ENCODE measurements at regions not wholly inside any gene's neighbourhood (a gene's known extent, or its start where the extent isn't known, plus 50 kb on each side); places are given as distances from the start of the nearest gene placed in this dataset.

DNA sequence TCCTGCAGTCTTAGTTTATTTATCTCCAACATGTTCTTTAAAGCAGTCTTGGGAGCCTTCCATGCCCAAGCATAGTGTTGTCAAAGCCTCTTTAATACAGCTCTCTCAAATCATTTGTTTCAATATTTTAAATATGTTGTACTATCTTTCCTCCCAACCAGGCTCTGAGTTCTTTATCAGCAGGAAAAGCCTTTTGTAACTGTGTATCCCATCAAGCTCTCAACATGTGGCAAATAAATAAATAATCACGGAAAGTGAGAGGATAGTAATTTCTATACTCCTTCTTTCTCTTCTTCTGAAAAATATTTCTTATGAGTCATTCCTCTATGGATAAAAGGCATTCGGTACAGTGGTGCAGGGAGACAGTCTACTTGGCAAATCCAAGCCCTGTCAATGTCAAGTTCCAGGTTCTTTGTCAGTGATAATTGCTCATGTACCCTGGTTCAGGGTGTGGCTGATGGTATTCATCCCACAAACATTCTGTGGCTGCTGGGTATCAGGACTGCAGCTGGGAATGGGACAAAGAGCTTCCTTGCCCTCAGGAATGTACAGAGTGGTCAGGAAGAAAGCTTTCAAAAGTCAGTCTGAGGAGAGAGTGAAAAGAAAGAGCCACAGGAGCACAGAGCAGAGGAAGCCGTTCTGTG is 384.3 kb downstream of the EFNB2 start:
- Mint-ChIP-seq H3K27ac (no peak overlapping the region), H3K27me3 (peaks cover 3% of the 10 kb centered on the region), H3K4me1 (ENCODE audit: low read depth) (no peaks in the 10 kb centered on the region), H3K9me3 (ENCODE audit: low read depth) (no peaks in the 10 kb centered on the region), H3K4me3 (no peak overlapping the region), H3K36me3 (no peaks in the 10 kb centered on the region)

GRCh38 chr13:106145997-106146864 is 389.2 kb downstream of the EFNB2 start:
- Mint-ChIP-seq H3K36me3 (no peaks in the 10 kb centered on the region), H3K4me3 (no peak overlapping the region)

GRCh38 chr13:106145070-106145469 is 390.4 kb downstream of the EFNB2 start:
- Mint-ChIP-seq H3K4me1 (ENCODE audit: low read depth) (no peaks in the 10 kb centered on the region), H3K36me3 (no peaks in the 10 kb centered on the region), H3K4me3 (no peak overlapping the region), H3K9me3 (ENCODE audit: low read depth) (no peaks in the 10 kb centered on the region), H3K27me3 (peaks cover 3% of the 10 kb centered on the region), H3K27ac (no peak overlapping the region)

More at GRCh38 chr13:106145997-106146864, 389.2 kb downstream of the EFNB2 start:
- H3K27ac Mint-ChIP-seq: no peak overlapping the region
- H3K27me3 Mint-ChIP-seq: peaks cover 3% of the 10 kb centered on the region
- no peaks in the 10 kb centered on the region for H3K4me1 Mint-ChIP-seq (ENCODE audit: low read depth)
- no peaks in the 10 kb centered on the region for H3K9me3 Mint-ChIP-seq (ENCODE audit: low read depth)

DNA sequence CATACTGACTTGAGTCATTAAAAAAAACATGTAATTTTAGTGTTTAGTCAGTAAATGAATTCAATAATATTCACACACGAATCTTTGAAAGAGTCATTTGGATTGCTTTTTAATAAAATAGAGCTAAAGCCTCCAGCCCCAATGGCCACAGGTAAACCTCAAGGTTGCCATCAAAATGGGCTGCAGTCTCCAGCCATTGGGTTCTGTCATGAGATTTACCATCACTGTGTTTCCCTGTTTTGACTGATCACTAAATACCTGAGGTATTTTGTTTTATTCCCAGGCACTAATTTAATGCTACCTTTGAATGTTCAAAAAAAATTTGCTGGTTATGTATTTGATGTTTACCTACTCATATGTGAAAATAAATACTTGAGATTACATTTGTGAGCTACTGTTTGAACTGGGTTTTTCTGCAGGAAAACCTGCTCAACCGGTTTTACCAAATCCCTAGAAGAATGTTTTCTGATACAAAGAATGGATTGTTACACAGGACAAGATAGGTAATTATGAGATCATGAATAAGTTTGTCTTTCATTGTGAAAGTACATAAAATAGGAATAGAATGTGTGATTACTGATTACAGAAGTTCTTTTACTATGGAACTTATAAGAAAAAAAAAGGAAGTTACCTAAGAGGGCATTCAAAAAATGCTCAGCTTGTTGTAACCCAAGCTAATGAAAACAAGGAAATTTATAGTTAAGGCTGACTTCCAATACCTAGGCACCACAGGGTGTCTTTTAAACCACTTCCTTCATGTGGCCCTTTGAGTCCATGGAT is 391.3 kb downstream of the EFNB2 start:
- no peaks in the 10 kb centered on the region for H3K4me1 Mint-ChIP-seq (ENCODE audit: low read depth)
- H3K9me3 Mint-ChIP-seq (ENCODE audit: low read depth): no peaks in the 10 kb centered on the region
- peaks cover 3% of the 10 kb centered on the region for H3K27me3 Mint-ChIP-seq
- no peak overlapping the region for H3K27ac Mint-ChIP-seq
- no peaks in the 10 kb centered on the region for H3K36me3 Mint-ChIP-seq
- H3K4me3 Mint-ChIP-seq: no peak overlapping the region

- Mint-ChIP-seq H3K4me3 (no peak overlapping the region), H3K4me1 (ENCODE audit: low read depth) (no peaks in the 10 kb centered on the region), H3K27ac (no peak overlapping the region), H3K9me3 (ENCODE audit: low read depth) (no peaks in the 10 kb centered on the region), H3K27me3 (peaks cover 1% of the 10 kb centered on the region), H3K36me3 (no peaks in the 10 kb centered on the region)
These were observed 392.1 kb downstream of the EFNB2 start for GRCh38 chr13:106143392-106143791.

DNA sequence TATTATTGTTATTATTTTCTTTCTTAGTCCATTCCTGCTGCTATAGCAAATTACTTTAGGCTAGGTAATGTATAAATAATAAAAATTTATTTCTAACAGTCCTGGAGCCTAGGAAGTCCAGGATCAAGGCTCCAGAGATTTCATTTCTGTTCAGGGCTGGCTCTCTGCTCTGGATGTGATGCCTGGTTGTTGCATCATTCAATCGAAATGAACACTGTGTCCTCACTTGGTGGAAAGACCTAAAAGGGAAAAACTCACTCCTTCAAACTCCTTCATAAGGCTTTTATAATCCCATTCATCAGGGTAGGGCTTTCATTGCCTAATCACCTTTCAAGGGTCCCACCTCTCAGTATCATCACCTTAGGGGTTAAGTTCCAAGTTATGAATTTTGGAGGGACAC is 395.0 kb downstream of the EFNB2 start:
- Mint-ChIP-seq H3K4me3 (no peak overlapping the region), H3K9me3 (ENCODE audit: low read depth) (no peaks in the 10 kb centered on the region), H3K36me3 (no peaks in the 10 kb centered on the region), H3K27ac (no peak overlapping the region), H3K27me3 (no peaks in the 10 kb centered on the region), H3K4me1 (ENCODE audit: low read depth) (no peaks in the 10 kb centered on the region)

DNA sequence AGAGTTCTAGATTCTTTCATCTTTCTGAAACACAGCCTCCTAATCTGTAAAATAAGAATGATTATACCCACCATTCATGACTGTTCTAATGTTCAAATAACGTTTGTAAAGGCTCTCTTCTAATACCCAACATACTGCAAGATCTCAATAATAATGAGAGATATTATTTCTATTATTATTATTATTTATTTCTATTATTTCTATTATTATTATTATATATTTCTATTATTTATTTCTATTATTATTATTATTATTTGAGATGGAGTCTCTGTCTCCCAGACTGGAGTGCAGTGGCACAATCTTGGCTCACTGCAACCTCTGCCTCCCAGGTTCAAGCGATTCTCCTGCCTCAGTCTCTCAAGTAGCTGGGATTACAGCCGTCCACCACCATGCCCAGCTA is 395.5 kb downstream of the EFNB2 start:
- H3K4me1 Mint-ChIP-seq (ENCODE audit: low read depth): no peaks in the 10 kb centered on the region
- no peaks in the 10 kb centered on the region for H3K27me3 Mint-ChIP-seq
- no peak overlapping the region for H3K4me3 Mint-ChIP-seq
- no peaks in the 10 kb centered on the region for H3K36me3 Mint-ChIP-seq
- H3K9me3 Mint-ChIP-seq (ENCODE audit: low read depth): no peaks in the 10 kb centered on the region
- no peak overlapping the region for H3K27ac Mint-ChIP-seq

- Mint-ChIP-seq H3K4me1 (ENCODE audit: low read depth) (no peaks in the 10 kb centered on the region), H3K27ac (no peak overlapping the region), H3K9me3 (ENCODE audit: low read depth) (no peaks in the 10 kb centered on the region), H3K27me3 (no peaks in the 10 kb centered on the region), H3K36me3 (no peaks in the 10 kb centered on the region), H3K4me3 (no peak overlapping the region)
These were observed 396.1 kb downstream of the EFNB2 start for GRCh38 chr13:106139377-106139776.

GRCh38 chr13:106138620-106139019 is 396.8 kb downstream of the EFNB2 start:
- no peaks in the 10 kb centered on the region for H3K27me3 Mint-ChIP-seq
- H3K4me1 Mint-ChIP-seq (ENCODE audit: low read depth): no peaks in the 10 kb centered on the region
- H3K27ac Mint-ChIP-seq: no peak overlapping the region
- H3K4me3 Mint-ChIP-seq: no peak overlapping the region
- no peaks in the 10 kb centered on the region for H3K36me3 Mint-ChIP-seq
- no peaks in the 10 kb centered on the region for H3K9me3 Mint-ChIP-seq (ENCODE audit: low read depth)

DNA sequence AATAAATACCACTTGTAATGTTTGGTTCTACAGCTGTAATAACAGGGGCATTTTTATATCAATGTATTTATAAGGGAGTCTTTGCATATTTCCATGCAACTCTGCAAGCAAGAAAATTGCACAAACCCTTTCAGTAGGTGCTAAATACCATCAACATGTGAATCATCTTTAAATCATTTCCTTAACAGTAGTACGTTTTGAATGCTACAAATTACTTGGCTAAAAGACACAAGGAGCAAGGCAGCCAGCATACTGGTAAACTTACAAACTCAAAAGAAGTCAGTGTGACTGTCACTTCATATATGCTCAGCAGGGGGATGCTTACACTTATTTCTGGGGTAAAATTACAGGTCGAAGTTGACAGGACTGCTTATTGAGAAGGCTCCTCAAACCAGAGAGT is 402.4 kb downstream of the EFNB2 start:
- Mint-ChIP-seq H3K36me3 (no peaks in the 10 kb centered on the region), H3K4me3 (no peak overlapping the region), H3K27me3 (no peaks in the 10 kb centered on the region), H3K4me1 (ENCODE audit: low read depth) (no peaks in the 10 kb centered on the region), H3K27ac (no peak overlapping the region), H3K9me3 (ENCODE audit: low read depth) (no peaks in the 10 kb centered on the region)

GRCh38 chr13:106132216-106132615 is 403.2 kb downstream of the EFNB2 start:
- no peaks in the 10 kb centered on the region for H3K36me3 Mint-ChIP-seq
- H3K4me3 Mint-ChIP-seq: no peak overlapping the region
- H3K9me3 Mint-ChIP-seq (ENCODE audit: low read depth): no peaks in the 10 kb centered on the region
- no peaks in the 10 kb centered on the region for H3K4me1 Mint-ChIP-seq (ENCODE audit: low read depth)
- H3K27me3 Mint-ChIP-seq: no peaks in the 10 kb centered on the region
- H3K27ac Mint-ChIP-seq: no peak overlapping the region

DNA sequence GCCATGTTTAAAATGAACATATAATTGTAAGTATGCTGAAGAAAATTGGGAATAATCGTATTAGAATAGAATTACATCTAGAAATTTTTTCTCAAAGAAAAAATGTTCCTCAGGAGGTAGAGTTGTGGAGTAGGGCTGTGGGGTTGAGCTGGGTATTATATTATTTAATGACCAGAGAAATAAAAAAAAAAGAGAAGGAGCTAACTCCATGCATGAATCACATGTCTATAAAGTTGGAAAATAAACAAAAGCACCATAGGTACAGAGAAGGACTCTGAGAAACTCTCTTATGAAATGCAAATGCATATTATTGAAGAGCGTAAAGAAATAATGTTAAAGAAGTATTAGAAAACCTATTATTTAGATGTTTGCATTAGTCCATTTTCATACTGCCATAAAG is 405.5 kb downstream of the EFNB2 start:
- H3K27ac Mint-ChIP-seq: no peak overlapping the region
- no peaks in the 10 kb centered on the region for H3K4me1 Mint-ChIP-seq (ENCODE audit: low read depth)
- H3K36me3 Mint-ChIP-seq: no peaks in the 10 kb centered on the region
- no peak overlapping the region for H3K4me3 Mint-ChIP-seq
- H3K27me3 Mint-ChIP-seq: no peaks in the 10 kb centered on the region
- H3K9me3 Mint-ChIP-seq (ENCODE audit: low read depth): no peaks in the 10 kb centered on the region

DNA sequence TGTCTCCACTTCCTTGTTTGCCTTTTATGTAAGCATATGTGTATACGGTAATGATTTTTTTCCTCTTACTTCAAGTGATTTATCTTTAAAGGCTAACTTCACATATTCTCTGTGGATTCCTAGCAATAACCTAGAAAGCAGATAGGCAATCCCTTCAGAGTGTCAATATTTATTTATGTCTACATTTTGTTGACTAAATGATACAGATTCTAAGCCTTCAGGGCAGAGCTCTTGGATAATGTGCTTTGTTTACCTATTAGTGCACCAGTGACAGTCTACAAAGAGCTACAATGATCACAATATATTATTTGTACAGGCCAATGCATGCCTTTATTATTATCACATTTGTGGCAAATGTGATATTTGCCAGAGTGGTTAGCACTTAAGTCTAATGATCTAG is 406.2 kb downstream of the EFNB2 start:
- no peak overlapping the region for H3K4me3 Mint-ChIP-seq
- H3K36me3 Mint-ChIP-seq: no peaks in the 10 kb centered on the region
- H3K27me3 Mint-ChIP-seq: no peaks in the 10 kb centered on the region
- H3K4me1 Mint-ChIP-seq (ENCODE audit: low read depth): no peaks in the 10 kb centered on the region
- no peaks in the 10 kb centered on the region for H3K9me3 Mint-ChIP-seq (ENCODE audit: low read depth)
- H3K27ac Mint-ChIP-seq: no peak overlapping the region

GRCh38 chr13:106122234-106122633 is 413.2 kb downstream of the EFNB2 start:
- H3K27ac Mint-ChIP-seq: no peak overlapping the region
- no peaks in the 10 kb centered on the region for H3K36me3 Mint-ChIP-seq
- H3K27me3 Mint-ChIP-seq: peaks cover 3% of the 10 kb centered on the region
- H3K9me3 Mint-ChIP-seq (ENCODE audit: low read depth): no peaks in the 10 kb centered on the region
- no peak overlapping the region for H3K4me3 Mint-ChIP-seq
- no peaks in the 10 kb centered on the region for H3K4me1 Mint-ChIP-seq (ENCODE audit: low read depth)

- H3K27ac Mint-ChIP-seq: no peak overlapping the region
- peaks cover 3% of the 10 kb centered on the region for H3K27me3 Mint-ChIP-seq
- H3K36me3 Mint-ChIP-seq: no peaks in the 10 kb centered on the region
- H3K4me1 Mint-ChIP-seq (ENCODE audit: low read depth): no peaks in the 10 kb centered on the region
- no peak overlapping the region for H3K4me3 Mint-ChIP-seq
- no peaks in the 10 kb centered on the region for H3K9me3 Mint-ChIP-seq (ENCODE audit: low read depth)
These were observed 414.2 kb downstream of the EFNB2 start for GRCh38 chr13:106121173-106121754.
